Superior temporal gyrus (tissue), 1 donor: ENCODE measurements at regions not wholly inside any gene's neighbourhood (a gene's known extent, or its start where the extent isn't known, plus 50 kb on each side); places are given as distances from the start of the nearest gene placed in this dataset.
"Not testable (repeated sequence)": the region's sequence is repeated elsewhere in the genome, so short reads cannot be mapped to it uniquely, and the experiment has no call there.

ENCODE experiments used
- DNase-seq: peaks from one replicate; pipeline ENCODE4 v3.0.0-alpha.2; 2016; ENCODE audit errors: extremely low spot score

DNA sequence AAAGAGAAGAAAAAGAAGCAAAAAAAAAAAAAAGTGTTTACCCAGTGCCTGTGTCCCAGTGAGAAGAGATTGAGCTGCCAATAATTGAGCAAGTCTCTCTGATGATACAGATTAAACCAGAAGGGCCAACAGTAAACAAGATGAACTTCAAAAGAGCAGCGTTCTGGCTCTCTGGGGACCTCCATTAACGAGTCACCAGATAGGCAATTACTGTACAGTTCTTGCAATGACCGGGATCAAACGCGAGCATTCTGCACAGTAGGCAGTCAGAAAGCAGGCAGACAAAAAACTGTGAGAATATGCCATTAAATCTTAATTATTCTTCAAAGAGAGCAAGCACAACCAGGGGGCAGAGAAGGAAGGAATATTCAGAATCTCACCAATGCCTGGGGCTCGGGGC is 626.1 kb downstream of the TMEM114 start:
- DNase-seq = no peak

DNA sequence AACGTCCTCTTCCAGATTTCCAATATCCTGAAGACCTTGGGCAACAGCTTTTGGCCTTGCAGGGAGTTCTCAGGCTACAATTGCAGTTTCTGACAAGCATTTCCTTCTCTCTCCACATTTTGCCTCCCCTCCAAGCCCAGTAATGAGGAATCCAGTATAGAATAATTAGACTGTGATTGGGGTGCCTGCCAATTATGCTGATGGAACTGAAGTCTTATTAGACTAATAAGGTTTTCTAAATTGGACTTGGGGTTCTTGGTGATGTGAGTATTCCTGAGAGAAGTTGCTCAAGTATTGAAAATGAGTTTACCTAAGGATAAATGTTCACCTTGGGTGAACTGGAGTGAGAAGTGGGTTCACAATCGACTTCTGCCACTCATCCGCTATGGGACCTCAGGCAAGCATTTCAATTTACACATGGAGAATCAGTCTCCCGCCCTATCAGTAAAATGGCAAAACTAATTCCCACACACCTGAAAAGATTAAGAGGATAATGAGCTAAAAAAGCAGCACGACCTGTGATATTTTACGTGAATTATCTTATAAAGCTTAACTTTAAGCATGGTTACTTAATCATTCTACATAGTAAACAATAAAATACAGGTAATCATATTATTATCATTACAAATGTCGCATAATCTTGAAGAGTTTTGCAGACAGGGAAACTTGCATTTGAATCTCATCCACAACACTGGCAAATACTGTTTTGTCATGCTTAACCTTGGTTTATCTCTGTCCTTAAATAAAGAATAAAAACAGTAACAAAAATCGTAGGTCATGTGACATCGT is 628.0 kb downstream of the TMEM114 start:
- DNase-seq = no peak

DNA sequence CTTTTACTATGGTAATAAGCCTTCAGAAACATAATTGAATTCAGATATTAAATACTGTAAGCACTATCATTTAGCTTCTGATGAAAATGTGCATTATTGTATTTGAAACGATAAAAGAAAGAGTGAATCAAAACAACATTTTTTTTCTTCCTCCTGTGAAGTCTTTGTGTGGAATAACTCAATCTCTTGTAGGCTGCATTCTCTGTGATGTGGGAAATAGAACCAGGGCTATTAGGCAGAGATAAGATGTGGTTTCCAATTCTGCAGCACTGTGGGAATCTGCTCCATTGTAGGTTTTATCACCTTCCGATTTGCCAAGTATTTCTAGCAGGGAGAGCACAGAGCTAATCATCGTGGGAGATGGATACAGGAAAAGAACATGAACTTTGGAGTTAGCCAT is 624.5 kb downstream of the RBFOX1 start:
- DNase-seq = no peak

DNA sequence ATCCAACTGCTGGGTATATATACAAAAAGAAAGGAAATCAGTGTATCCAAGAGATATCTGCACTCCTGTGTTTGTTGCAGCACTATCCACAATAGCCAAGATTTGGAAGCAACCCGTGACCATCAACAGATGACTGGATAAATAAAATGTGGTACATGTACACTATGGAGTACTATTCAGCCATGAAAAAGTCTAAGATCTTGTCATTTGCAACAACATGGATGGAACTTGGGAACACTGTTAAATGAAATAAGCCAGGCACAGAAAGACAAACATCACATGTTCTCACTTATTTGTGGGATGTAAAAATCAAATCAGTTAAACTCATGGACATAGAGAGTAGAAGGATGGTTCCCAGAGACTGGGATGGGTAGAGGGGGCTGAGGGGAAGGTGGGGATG is 620.7 kb downstream of the RBFOX1 start:
- no peak for DNase-seq

DNA sequence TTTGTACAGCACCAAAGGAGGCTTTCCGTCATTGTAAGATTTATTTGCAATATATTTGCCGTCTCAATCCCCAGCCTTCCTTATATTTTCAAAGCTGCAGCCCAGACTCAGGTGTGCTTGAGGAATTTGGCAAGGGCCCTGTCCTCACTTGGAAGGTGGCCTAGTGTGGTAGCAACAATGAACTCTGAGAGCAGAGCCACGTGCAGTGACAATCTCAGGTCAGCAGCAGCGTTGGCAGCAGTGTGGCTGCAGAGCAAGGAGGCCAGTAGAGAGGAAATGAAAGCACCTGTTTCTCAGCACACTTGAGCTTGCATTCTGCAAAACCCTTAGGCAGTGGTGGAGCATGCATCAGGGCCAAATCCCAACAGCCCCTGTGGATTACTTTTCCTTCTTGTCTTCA is 613.5 kb downstream of the RBFOX1 start:
- DNase-seq = no peak

DNA sequence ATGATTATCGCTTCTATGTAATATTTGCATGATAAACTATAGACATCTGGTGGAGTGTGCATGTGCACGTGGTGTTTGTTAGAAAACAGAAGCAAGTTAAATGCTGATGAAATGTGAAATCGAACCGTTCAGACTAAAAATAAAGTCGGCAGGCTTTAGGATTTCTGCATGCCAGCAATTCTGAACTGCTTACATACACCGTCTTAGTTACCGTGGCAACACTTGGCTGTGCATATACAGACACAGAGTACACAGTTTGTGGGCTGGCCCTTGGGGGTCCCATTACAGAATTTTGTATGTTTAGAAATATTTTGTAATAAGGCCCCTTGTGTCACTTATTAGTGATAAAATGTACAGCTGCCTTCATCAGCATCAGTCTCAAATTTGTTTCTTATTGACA is 605.5 kb downstream of the RBFOX1 start:
- DNase-seq = peak; percentile 38

DNA sequence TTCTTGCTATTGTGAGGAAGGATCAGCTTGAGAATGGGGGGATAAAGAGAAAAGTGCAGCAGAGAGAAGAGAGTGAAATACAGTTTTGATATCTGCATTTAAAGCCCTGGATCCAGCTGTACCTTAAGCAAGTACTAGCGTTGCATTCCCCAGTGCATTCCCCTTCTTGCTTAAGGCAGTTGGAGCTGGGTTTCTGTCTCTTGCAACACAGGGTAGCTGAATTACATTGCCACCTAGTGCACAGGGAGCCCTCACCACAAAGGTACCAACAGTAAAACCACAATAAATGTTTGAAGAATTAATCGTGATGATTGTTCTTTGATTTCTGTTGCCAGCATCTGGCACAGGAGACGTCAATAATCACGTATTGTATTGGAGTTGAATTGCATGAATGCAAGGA is 588.7 kb downstream of the RBFOX1 start:
- DNase-seq = no peak

DNA sequence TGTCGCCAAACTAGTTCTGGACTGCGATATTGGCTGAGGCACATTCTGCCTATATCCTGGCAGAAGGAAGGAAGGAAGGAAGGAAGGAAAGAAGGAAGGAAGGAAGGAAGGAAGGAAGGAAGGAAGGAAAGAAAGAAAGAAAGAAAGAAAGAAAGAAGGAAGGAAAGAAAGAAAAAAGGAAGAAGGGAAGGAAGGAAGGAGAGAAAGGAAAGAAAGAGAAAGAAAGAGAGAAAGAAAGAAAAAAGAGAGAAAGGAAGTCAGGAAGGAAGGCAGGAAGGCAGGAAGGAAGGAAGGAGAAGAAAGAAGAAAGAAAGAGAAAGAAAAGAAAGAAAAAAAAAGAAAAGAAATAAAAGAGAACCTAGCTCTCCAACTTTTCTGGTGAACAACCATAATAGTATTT is 587.1 kb downstream of the RBFOX1 start:
- DNase-seq = no peak

DNA sequence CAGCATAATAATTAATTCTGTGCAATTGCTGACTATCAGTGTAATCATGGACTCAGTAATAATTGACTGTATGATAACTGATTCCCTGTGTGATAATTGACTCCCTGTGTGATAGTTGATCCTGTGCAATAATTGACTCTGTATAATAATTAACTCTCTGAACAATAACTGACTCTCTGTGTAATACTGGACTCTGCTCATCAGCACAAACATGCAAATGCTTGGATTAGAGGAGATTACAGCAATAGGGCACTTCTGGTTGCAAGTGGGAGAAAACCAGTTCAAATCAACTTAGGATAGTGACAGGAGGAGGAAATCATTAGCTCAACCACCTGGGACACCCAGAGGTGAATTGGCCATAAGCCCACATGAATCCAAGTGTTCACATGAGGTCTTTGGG is 582.1 kb downstream of the RBFOX1 start:
- DNase-seq = no peak

DNA sequence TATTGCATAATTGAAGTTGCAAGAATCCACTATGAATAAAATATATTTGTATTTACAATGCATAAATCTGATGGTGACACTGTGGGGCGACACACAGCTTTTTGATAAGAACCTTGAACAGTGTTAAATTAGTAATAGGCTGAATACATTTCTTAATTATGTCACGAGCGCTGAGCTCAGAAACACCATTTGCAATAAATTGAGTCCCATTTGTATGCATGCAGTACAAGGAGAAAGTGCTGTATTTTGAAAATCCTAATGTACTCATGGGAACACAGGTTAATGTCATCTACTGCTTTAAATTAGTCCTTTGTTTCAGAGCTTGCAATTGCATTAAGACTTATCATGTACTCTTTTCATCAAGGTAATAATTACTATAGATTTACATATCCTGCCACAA is 579.5 kb downstream of the RBFOX1 start:
- no peak for DNase-seq

DNA sequence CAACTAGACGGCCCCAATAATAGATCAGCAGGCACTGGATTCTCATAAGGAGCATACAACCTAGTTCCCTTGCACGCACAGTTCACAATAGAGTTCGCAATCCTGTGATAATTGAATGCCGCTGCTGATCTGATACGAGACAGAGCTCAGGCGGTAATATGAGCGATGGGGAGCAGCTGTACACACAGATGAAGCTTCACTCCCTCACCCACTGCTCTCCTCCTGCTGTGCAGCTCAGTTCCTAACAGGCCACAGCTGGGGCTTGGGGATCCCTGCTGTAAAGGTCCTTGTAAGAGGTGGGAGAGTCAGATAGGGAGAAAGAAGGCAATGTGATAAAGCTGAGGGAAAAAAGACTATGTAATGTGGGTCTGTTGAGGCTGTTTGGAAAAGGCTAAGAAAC is 577.5 kb downstream of the RBFOX1 start:
- DNase-seq = no peak

DNA sequence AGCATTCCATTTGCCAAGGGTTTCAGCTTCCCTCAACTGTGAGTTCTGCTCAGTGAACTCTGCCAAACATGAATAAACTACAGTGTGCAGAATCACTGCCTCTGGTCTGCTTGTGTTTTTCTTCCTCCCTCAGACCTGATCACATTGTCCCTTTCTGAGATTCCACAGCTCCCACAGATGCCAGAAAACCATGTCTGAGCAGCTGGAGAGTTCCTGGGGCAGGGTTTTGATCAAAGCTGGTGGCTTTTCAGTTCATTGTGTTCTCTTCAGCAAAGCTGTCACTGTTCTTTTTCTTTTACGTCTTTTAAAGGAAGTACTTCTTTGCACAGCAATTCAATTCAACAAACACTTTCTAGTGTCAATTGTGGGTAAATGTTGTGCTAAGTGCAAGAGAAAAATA is 555.8 kb downstream of the RBFOX1 start:
- DNase-seq = peak; percentile 70

DNA sequence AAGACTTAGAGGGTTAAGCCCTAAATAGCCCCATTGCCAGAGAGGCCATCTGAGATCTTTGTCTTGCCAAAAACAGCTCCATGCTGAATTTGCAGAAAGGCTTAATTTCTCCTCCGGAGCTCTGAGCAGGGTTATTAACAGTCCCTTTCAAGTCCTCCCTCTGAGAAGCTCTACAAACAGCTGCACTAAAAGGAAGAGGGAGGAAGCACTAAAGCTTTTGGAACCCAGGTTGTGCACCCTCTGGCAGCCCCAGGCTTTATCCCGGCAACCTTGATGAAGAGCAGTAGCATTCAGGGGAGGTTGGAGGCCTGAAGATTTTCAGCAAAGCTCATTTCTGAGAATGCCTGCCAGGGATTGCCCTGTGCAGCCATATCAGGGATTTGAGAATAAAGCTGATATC is 554.7 kb downstream of the RBFOX1 start:
- DNase-seq = peak; percentile 23

DNA sequence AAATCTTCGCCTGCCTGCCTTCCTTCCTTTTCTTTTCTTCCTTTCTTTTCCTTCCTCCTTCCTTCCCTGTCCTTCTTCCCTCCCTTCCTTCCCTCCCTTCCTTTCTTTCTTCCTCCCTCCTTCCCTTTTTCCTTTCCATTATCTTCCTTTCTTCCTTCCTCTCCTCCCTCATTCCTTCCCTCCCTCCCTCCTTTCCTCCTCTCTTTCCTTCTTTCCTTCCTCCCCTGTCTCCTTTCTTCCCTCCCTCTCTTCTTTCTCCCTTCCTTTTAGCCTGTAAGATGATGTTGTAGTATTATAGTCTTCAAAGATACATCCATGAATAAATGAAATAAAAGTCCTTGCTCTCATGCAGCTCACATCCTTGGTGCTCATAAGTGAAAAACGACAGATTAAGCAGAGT is 539.3 kb downstream of the RBFOX1 start:
- DNase-seq = no peak

DNA sequence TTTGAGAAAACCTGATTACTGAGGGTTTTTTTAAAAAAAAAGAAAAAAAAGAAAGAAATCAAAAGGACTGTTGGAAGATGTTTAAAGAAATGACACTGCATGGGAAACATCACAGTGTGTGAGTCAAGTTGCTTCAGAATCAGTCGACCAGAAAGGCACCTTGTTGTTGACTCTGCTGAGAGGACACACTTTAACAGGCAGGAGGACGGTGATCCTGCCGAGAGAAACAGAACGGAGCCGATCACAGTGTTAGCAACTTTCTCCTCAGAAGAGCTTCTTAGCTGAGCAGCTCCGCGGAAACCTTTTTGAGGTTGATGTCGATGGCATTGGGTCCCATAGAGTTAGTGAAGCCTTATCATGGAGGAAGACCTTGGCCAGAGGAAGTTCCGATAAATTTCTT is 538.7 kb downstream of the RBFOX1 start:
- no peak for DNase-seq

DNA sequence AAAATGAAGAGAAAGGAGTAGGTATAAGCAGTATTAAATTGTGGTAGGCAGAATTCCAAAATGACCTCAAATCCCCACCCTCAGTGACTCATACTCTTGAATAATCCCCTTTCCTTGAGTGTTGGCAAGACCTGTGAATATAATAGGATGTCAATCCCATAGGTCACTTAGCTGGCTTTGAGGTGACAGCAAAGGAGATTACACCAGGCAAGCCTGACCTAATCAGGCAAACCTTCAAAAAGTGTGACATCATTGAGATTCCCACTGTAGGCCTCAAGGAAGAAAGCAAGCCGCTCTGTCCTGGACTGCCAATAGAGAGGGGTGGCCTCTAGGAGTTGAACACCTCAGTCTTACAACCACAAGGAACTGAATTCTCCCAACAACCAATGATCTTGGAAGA is 535.2 kb downstream of the RBFOX1 start:
- no peak for DNase-seq

DNA sequence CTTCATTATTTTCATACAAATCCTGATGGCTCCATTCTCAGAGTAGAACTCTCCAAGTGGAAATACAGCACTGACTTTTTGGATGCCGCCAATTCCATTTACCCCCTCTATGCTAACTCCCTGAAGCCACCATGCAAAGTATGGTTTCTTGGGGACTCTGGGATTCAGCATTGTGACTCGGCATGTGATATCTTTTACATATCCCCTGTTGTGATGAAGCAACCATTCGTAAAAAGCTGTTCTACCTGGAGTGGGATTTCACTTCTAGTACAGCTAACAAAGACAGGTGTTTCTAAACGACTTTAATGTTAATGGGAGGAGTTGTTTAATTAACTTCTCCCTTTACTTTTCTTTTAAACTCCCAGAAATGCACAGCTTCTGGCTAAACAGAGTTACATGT is 533.5 kb downstream of the RBFOX1 start:
- DNase-seq = no peak

DNA sequence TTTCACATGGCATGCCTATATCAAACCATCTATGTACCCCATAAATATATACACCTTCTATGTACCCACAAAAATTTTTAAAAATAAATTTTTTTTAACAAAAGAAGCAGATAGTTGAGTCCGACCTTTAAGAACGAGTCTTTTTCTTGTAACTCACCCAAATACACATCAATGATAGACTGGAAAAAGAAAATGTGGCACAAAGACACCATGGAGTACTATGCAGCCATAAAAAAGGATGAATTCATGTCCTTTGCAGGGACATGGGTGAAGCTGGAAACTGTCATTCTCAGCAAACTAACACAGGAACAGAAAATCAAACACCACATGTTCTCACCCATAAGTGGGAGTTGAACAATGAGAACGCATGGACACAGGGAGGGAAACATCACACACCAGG is 532.7 kb downstream of the RBFOX1 start:
- not testable (repeated sequence) for DNase-seq

DNA sequence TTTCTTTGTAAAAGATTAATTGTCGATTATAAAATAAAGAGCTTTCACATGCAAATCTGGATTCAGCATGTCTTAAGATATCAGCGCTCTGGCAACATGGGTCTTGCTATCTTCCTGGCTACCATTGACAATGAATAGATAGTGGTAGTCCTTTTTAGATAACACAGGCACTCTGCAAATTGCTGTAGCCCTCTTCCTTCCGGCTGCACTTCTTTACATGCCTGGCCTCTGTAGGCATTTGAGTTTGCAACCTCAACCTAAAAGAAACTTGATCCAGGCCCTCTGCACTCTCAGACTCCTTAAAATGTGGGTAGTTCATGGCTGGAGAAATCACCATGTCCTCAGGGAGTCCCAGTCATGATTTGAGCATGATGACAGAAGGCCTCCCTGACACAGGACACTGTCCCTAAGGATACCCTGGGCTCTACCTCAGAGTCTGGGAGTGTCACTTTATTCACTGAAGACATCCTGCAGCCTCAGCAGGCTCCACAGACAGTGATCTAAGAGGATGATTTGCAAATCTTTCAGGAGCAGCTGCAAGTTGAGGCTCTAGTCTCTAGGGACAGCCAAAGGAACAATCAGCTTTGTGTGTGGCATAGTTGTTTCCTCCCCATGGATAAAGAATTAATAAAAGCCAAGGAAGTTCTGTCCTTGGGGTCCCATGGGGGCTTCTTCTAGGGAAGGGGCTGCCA is 529.4 kb downstream of the RBFOX1 start:
- no peak for DNase-seq

DNA sequence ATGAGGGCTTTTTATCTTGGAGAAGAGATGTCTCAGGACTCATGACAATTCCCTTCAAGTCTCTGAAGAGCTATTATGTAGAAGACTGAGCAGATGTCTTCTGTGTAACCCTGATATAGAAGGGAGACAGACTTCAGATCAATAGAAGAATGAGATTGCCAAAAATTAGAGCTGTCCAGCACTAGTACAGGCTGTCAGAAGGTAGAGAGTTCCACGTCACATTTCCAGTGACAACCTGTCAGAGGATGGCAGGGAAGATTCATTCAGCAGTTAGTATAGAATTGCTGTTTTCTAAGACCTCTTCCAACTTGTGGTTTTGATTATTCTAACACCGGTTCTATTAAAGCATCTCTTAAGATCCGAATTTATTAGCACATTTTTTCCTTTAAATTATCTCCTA is 520.6 kb downstream of the RBFOX1 start:
- DNase-seq = no peak

DNA sequence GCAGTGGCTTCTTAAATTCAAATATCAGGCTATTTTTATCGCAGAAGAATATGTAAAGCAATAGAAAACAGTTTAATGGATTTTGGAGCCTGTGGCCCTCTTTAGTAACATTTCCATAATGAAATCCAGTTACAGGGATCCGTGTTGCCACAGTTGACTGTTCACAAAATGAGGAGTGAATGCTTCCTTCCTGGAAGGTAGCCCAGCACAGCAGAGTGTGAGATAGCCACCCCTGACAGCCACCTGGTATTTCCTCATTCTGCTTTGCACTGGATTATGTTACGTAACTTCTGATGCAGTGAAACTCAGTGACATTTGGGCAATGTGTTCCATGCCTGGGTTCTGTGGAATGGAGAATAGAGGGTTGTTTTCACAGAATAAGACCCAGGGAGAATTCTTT is 517.2 kb downstream of the RBFOX1 start:
- DNase-seq = peak; percentile 35

DNA sequence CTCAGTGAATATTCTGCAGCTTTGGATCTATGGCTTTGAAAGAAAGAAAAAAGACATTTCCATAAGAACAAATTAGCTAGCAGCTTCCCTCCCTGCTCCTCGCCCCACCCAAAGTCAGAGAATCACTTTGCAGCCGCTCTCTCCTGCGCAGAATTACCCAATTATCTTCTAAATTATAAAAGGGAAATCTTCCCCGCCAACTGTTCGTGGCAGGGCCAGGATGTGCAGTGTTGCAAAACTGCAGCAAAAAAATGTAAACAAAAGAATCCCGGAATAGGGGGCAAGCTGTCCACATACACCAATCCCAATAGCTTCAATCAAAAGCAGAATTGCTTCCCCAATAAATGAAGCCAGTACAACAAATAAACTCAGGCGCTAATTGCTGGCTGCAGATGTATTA is 510.6 kb downstream of the RBFOX1 start:
- no peak for DNase-seq

DNA sequence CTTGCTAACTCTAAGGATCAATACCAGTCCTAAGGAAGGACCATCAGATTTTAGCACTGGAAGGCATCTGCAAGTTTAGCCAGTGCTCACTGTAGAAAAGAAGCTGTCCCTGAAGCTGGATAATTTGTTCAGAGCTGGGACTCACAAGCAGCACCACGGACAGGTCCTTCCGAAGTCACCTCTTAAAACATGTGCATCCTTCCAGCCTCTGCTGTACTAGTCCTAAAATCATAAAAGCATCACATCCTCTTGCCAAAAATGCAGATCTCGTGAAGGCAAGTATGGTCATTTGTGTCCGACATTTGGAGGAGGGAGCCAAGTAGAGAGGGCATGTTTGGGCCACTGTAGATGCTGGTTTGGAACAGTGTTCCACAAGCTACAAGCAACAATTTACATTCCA is 506.9 kb downstream of the RBFOX1 start:
- no peak for DNase-seq
